ENCODE measurements at regions not wholly inside any gene's neighbourhood (a gene's known extent, or its start where the extent isn't known, plus 50 kb on each side); places are given as distances from the start of the nearest gene placed in this dataset.

GRCh38 chr4:158316264-158316663 lies 106.0 kb downstream of the TMEM144 start (continued):
- TF ChIP-seq ZFP36 (IDR thresholded peaks at IDR 0.05; ENCODE audit: low read depth, low read length, partially characterized antibody) (no peak), SREBF2 (CRISPR knock-in tag; IDR thresholded peaks at IDR 0.05) (no peak), PCBP1 (IDR thresholded peaks at IDR 0.05; ENCODE audit: low read depth, low read length, poor library complexity, severe bottlenecking) (no peak), REST (IDR thresholded peaks at IDR 0.05; ENCODE audit: borderline replicate concordance) (no peak), REST (CRISPR knock-in tag; IDR thresholded peaks at IDR 0.05; ENCODE audit: low read depth) (no peak), HMG20B (CRISPR knock-in tag; IDR thresholded peaks at IDR 0.05) (no peak)
